ENCODE measurements at regions not wholly inside any gene's neighbourhood (a gene's known extent, or its start where the extent isn't known, plus 50 kb on each side); places are given as distances from the start of the nearest gene placed in this dataset.

DNA sequence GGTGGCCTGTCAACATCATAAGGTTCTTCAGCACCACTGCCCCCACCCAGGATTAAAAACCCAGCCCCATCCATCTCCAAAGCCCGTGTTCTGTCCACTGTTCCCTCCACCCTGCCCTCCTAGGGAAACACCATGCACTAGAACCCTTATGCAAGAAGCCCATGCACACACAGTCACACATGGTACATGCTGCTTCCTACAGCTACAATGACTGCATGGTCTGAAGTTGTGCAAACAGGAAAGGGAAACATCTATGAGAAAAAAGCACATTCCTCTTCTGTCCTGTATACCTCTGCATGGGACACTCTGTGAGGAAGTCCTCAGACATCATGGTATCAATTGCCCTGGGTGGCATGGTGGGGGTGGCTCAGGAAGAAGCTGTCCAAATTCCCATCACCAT, 108.6 kb upstream of the MRPS22 start:
- TF ChIP-seq, protein P1, sequence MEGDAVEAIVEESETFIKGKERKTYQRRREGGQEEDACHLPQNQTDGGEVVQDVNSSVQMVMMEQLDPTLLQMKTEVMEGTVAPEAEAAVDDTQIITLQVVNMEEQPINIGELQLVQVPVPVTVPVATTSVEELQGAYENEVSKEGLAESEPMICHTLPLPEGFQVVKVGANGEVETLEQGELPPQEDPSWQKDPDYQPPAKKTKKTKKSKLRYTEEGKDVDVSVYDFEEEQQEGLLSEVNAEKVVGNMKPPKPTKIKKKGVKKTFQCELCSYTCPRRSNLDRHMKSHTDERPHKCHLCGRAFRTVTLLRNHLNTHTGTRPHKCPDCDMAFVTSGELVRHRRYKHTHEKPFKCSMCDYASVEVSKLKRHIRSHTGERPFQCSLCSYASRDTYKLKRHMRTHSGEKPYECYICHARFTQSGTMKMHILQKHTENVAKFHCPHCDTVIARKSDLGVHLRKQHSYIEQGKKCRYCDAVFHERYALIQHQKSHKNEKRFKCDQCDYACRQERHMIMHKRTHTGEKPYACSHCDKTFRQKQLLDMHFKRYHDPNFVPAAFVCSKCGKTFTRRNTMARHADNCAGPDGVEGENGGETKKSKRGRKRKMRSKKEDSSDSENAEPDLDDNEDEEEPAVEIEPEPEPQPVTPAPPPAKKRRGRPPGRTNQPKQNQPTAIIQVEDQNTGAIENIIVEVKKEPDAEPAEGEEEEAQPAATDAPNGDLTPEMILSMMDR (IDR thresholded peaks at IDR 0.05): no peak
- no peak for TF ChIP-seq POLR2A (IDR thresholded peaks at IDR 0.05)
- TF ChIP-seq POLR2AphosphoS5 (IDR thresholded peaks at IDR 0.05): no peak
- TF ChIP-seq EP300 (IDR thresholded peaks at IDR 0.05): no peak

All from sigmoid colon (tissue), 4 donors.